SU-DHL-6 (cell line): ENCODE measurements at regions not wholly inside any gene's neighbourhood (a gene's known extent, or its start where the extent isn't known, plus 50 kb on each side); places are given as distances from the start of the nearest gene placed in this dataset.

Source experiments
- CTCF ChIP-seq: fragments of 200-600 bp; sonication (generic); IDR thresholded peaks from one replicate; pipeline ENCODE4 v1.5.1; 2017; ENCODE audit warnings: antibody characterized with exemption, mild to moderate bottlenecking, low read length, moderate library complexity; ENCODE audit not compliant: insufficient read depth, poor library complexity, severe bottlenecking
- EZH2phosphoT487 ChIP-seq: fragments of 200-600 bp; sonication (generic), shearing (Covaris generic); conservative IDR thresholded peaks from 2 replicates; pipeline ENCODE4 v1.6.1; 2018; ENCODE audit warnings: mild to moderate bottlenecking, antibody characterized with exemption, low read length, moderate library complexity, mixed read lengths

GRCh38 chr10:3566627-3567026 lies 218.4 kb downstream of the KLF6 start:
- no peak for TF ChIP-seq EZH2phosphoT487
- no peak for TF ChIP-seq CTCF
